HG03575 (cell line): ENCODE measurements at regions not wholly inside any gene's neighbourhood (a gene's known extent, or its start where the extent isn't known, plus 50 kb on each side); places are given as distances from the start of the nearest gene placed in this dataset.
"Not testable (repeated sequence)": the region's sequence is repeated elsewhere in the genome, so short reads cannot be mapped to it uniquely, and the experiment has no call there.

Experiments used
- ATAC-seq: cut with Tn5 transposase; IDR thresholded peaks from one replicate; pipeline ENCODE4 v1.9.1; 2021; ENCODE audit not compliant: unreplicated experiment, insufficient number of reproducible peaks, low FRiP score; ENCODE audit errors: extremely low read depth

GRCh38 chr10:33666686-33667480 lies 332.4 kb upstream of the NRP1 start:
- no peak for ATAC-seq

DNA sequence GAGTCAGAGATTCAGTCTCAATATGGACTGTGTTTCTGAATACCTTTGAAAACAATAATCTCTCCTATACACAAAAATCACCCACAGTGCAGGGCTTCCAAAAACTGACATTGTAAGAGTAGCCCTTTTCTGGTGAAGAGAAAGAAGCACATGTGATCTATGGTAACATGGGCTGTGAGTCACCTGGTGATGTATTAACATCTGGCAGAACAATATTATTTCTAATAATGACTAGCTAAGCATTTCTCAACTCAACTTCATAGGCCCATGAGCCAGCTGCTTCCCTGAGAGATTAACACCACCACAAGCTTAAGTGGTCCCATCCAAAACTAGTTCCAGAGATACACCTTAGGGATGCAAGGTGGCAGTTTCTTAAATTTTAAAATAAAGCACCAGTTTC lies 331.0 kb upstream of the NRP1 start:
- ATAC-seq = no peak

- ATAC-seq = no peak
These were observed 329.6 kb upstream of the NRP1 start for GRCh38 chr10:33664070-33664469.

GRCh38 chr10:33661580-33662336 lies 327.3 kb upstream of the NRP1 start:
- no peak for ATAC-seq

GRCh38 chr10:33660329-33660728 lies 325.9 kb upstream of the NRP1 start:
- ATAC-seq = no peak

DNA sequence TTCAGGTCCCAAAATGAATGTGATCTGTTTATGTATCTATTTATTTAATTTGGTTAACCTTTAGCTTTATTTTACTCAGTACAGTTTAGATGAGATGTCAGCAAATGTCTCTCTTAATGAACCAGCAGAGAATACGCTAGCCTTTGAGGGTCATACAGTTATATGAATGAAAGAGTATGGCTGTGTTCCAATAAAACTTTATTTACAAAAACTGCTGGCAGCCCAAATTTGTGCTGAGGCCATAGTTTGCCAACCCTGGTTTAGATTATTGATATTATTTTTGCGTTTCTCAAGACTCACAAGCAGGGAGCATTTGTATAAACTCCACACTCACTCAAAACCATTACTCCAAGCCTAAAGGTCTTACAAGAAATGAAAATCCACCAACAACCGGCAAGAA lies 323.4 kb upstream of the NRP1 start:
- no peak for ATAC-seq

DNA sequence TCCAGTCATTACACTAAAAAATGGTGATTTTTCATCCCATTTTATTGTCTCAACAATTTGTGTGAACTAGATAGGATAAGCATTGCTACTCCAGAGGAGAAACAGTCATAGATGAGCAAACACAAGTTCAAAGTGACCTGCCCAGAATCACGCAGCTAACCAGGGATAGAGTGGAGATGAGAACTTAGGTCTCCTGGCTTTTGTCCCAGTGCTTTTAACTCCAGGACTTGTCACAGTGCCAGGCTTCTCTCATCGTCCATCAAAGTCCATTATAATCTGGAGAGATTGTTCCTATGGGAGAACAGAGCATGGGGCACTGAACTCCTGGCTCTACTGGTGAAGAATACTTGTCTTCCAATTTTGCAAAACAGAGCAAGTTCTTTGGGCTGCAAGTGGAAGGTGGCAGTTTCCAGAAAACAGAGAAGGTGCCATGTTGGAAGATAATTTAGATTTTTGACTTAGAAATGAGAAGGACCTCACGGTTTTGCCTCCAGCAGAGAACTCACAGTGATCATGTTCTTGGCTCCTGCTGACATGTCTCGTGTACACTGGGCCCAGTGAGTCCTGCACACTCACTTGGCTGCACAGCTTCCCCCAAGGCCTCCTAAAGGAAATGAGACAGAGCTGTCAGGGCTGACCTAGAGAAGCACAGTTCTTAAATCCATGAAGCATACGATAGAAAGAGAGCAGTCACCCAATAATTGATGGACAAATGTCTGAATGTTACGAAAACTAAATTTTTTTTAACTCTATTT lies 322.9 kb upstream of the NRP1 start:
- ATAC-seq = no peak

- no peak for ATAC-seq
These were observed 321.5 kb upstream of the NRP1 start for GRCh38 chr10:33655921-33656320.

- no peak for ATAC-seq
These were observed 320.8 kb upstream of the NRP1 start for GRCh38 chr10:33655165-33655815.

DNA sequence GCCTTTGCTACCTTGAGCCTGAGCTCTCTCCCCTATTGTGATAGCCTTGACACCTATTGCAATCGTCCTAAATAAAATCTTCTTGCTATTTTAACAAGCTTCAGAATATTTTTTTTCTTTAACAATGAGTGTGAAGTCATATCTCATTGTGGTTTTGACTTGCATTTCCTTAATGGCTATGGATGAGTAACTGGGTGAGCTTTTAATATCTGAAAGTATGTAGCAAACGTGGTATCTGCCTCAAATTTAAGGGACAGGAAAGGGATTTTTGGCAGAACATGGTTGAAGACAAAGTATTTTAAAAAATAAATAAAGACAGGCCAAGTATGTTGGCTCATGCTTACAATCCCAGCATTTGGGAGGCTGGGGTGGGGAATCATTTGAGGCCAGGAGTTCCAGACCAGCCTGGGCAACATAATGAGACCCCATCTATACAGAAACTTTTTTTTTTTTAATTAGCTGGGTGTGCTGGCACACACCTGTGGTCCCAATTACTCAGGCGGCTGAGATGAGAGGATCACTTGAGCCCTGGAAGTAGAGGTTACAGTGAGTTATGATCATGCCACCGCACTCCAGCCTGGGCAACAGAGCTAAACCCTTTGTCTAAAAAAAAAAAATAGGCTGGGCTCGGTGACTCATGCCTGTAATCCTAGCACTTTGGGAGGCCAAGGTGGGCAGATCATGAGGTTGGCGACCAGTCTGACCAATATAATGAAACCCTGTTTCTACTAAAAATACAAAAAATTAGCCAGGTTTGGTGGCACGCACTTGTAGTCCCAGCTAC lies 319.3 kb upstream of the NRP1 start:
- ATAC-seq = no peak

DNA sequence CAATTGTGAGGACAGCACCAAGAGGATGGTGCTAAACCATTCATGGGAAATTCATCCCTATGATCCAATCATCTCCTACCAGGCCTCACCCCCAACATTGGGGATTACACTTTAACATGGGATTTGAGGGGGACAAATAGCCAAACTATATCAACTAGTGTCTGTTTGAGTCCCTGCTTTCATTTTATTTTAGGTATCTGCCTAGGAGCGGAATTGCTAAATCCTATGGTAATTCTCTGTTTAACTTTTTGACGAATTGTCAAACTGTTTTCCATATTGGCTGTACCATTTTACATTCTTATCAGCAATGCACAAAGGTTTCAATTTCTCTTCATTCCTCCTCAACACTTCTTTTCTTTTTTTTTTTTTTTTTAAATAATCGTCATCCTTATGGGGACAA lies 318.4 kb upstream of the NRP1 start:
- no peak for ATAC-seq

DNA sequence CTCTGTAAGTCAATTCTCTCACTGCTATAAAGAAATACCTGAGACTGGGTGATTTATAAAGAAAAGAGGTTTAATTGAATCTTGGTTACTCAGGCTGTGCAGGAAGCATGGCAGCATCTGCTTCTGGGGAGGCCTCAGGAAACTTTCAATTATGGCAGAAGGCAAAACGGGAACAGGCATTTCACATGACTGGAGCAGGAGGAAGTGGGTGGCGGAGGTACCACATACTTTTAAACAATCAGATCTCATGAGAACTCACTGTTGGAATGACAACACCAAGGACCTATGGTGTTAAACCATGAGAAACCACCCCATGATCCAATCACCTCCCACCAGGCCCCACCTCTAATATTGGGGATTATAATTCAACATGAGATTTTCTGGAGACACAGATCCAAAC lies 315.7 kb upstream of the NRP1 start:
- ATAC-seq = not testable (repeated sequence)

GRCh38 chr10:33643042-33643441 lies 308.6 kb upstream of the NRP1 start:
- ATAC-seq = no peak

DNA sequence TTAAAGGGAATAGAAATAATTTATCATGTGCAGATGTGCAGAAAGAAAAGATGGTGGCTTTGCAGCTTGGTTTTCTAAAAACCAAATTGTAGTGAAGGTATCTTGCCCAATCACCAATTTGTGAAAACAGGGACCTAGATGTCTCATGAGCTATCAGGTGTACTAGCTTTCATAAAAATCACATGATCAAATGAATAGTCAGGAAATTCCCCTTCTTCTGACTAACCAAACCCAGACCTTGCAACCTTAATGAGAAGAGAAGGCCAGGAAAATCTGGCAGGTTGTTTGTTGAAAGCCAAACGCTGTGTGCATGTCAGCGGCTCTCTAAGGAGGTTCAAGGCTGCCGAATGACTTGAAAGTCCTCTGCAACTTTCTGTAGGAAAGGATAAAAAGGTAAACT lies 304.4 kb upstream of the NRP1 start:
- ATAC-seq = no peak

- no peak for ATAC-seq
These were observed 303.9 kb upstream of the NRP1 start for GRCh38 chr10:33638374-33638773.

GRCh38 chr10:33635967-33636515 lies 301.6 kb upstream of the NRP1 start:
- no peak for ATAC-seq

GRCh38 chr10:33632432-33632831 lies 298.0 kb upstream of the NRP1 start:
- ATAC-seq = no peak

GRCh38 chr10:33631991-33632390 lies 297.5 kb upstream of the NRP1 start:
- no peak for ATAC-seq
